IMR-90 (cell line): ENCODE measurements at regions not wholly inside any gene's neighbourhood (a gene's known extent, or its start where the extent isn't known, plus 50 kb on each side); places are given as distances from the start of the nearest gene placed in this dataset.

Experiments
- ATAC-seq: fragments of 200-7000 bp; cut with Tn5 transposase; 2 replicates; pipeline ENCODE4 v1.9.1; 2020; ENCODE audit warnings: low read depth, mild to moderate bottlenecking, moderate library complexity
- BruUV-seq: library from RNA; stranded (reverse); fragments of 400-500 nt; replicated peaks from 2 replicates; lab custom pipeline; 2021; lab: Mats Ljungman, UMichigan
- CTCF ChIA-PET: fragments of 300-600 bp; formaldehyde crosslinking; extraction: SDS; loops from one replicate; lab custom pipeline; 2021; ENCODE audit warnings: antibody characterized with exemption; lab: Yijun Ruan, JAX
- POLR2A ChIA-PET: fragments of 300-600 bp; sonication (Branson Sonifier 250); formaldehyde crosslinking; loops from one replicate; lab custom pipeline; 2022; ENCODE audit warnings: antibody characterized with exemption; ENCODE audit not compliant: unreplicated experiment; lab: Charles Lee
- DNase-seq: peaks from one replicate; pipeline ENCODE4 v3.0.0; 2013
- H2AFZ ChIP-seq: replicated peaks from 2 replicates; pipeline ENCODE3; 2013; ENCODE audit warnings: low read length, mild to moderate bottlenecking; ENCODE audit not compliant: poor library complexity
- H2AK5ac ChIP-seq: 2 replicates; pipeline ENCODE4 v1.6.1; 2013; ENCODE audit warnings: low read depth, low read length, inconsistent platforms
- H2AK9ac ChIP-seq: replicated peaks from 2 replicates; pipeline ENCODE3; 2013; ENCODE audit warnings: mild to moderate bottlenecking, low read depth, low read length, moderate library complexity; ENCODE audit not compliant: poor library complexity
- H2BK120ac ChIP-seq: 2 replicates; pipeline ENCODE4 v1.6.1; 2013; ENCODE audit warnings: low read depth, low read length, inconsistent platforms
- H2BK15ac ChIP-seq: 3 replicates; pipeline ENCODE4 v1.6.1; 2013; ENCODE audit warnings: low read depth, low read length, inconsistent platforms
- H2BK20ac ChIP-seq: 2 replicates; pipeline ENCODE4 v1.6.1; 2013; ENCODE audit warnings: low read depth, mild to moderate bottlenecking, inconsistent platforms, low read length, moderate library complexity
- H2BK5ac ChIP-seq: 2 replicates; pipeline ENCODE4 v1.6.1; 2013; ENCODE audit warnings: mild to moderate bottlenecking, low read depth, low read length, inconsistent platforms; ENCODE audit not compliant: poor library complexity, severe bottlenecking
- H3K14ac ChIP-seq: replicated peaks from 2 replicates; pipeline ENCODE4 v1.6.1; 2013; ENCODE audit warnings: low read depth, low read length, inconsistent platforms
- H3K18ac ChIP-seq: 2 replicates; pipeline ENCODE4 v1.6.1; 2013; ENCODE audit warnings: low read depth, low read length, control low read depth
- H3K23ac ChIP-seq: 2 replicates; pipeline ENCODE4 v1.6.1; 2013; ENCODE audit warnings: low read depth, low read length, inconsistent platforms
- H3K27ac ChIP-seq: 2 replicates; pipeline ENCODE4 v1.5.1; 2013; ENCODE audit warnings: mild to moderate bottlenecking, control low read depth, low read length; ENCODE audit not compliant: insufficient read depth
- H3K27me3 ChIP-seq: 2 replicates; pipeline ENCODE4 v1.6.1; 2013; ENCODE audit warnings: low read length; ENCODE audit not compliant: control insufficient read depth, insufficient read depth
- H3K36me3 ChIP-seq: 2 replicates; pipeline ENCODE4 v1.6.1; 2013; ENCODE audit warnings: low read length, mixed read lengths; ENCODE audit not compliant: control insufficient read depth, insufficient read depth
- H3K4ac ChIP-seq: 2 replicates; pipeline ENCODE4 v1.6.1; 2013; ENCODE audit warnings: low read depth, low read length, inconsistent platforms
- H3K4me1 ChIP-seq: 2 replicates; pipeline ENCODE4 v1.6.1; 2013; ENCODE audit warnings: low read length, mixed read lengths; ENCODE audit not compliant: control insufficient read depth, insufficient read depth
- H3K4me2 ChIP-seq: 2 replicates; pipeline ENCODE4 v1.6.1; 2013; ENCODE audit warnings: low read depth, mild to moderate bottlenecking, control low read depth, low read length, moderate library complexity
- H3K4me3 ChIP-seq: 2 replicates; pipeline ENCODE4 v1.5.1; 2013; ENCODE audit warnings: low read depth, mild to moderate bottlenecking, control low read depth, low read length, moderate library complexity; ENCODE audit not compliant: insufficient read depth
- H3K56ac ChIP-seq: 2 replicates; pipeline ENCODE4 v1.6.1; 2013; ENCODE audit warnings: low read length, inconsistent platforms; ENCODE audit not compliant: insufficient read depth; ENCODE audit errors: extremely low read depth
- H3K79me1 ChIP-seq, 2 experiments: 2 replicates each; pipeline ENCODE4 v1.6.1; 2013; ENCODE audit warnings: low read length in 2 of 2, inconsistent platforms in 1 of 2, low read depth in 1 of 2
- H3K9ac ChIP-seq: 2 replicates; pipeline ENCODE4 v1.6.1; 2013; ENCODE audit warnings: low read depth, low read length, control low read depth
- H3K9me1 ChIP-seq: 2 replicates; pipeline ENCODE4 v1.6.1; 2013; ENCODE audit warnings: low read length, inconsistent platforms; ENCODE audit not compliant: insufficient read depth
- H3K9me3 ChIP-seq: 2 replicates; pipeline ENCODE4 v1.6.1; 2013; ENCODE audit warnings: low read length; ENCODE audit not compliant: control insufficient read depth, insufficient read depth
- H4K20me1 ChIP-seq: 2 replicates; pipeline ENCODE4 v1.6.1; 2013; ENCODE audit warnings: low read length, inconsistent platforms; ENCODE audit not compliant: insufficient read depth
- H4K5ac ChIP-seq: 2 replicates; pipeline ENCODE4 v1.6.1; 2013; ENCODE audit warnings: mild to moderate bottlenecking, low read depth, low read length, control low read depth
- H4K8ac ChIP-seq, 2 experiments: 2 replicates each; pipeline ENCODE4 v1.6.1; 2013; ENCODE audit warnings: low read depth in 2 of 2, low read length in 2 of 2, control low read depth in 1 of 2, inconsistent platforms in 1 of 2
- H4K91ac ChIP-seq: 2 replicates; pipeline ENCODE4 v1.6.1; 2013; ENCODE audit warnings: low read depth, low read length, inconsistent platforms; ENCODE audit not compliant: insufficient read depth
- ELK1 ChIP-seq: fragments of 150-350 bp; IDR thresholded peaks from 2 replicates; pipeline ENCODE4 v1.6.1; 2016; ENCODE audit warnings: low read depth, mild to moderate bottlenecking, low read length, moderate library complexity, borderline replicate concordance
- FOS ChIP-seq: fragments of 150-350 bp; IDR thresholded peaks from 2 replicates; pipeline ENCODE4 v1.6.1; 2016; ENCODE audit warnings: low read depth, low read length
- MAFK ChIP-seq: IDR thresholded peaks from 2 replicates; pipeline ENCODE4 v1.6.1; 2012; ENCODE audit warnings: low read depth, low read length, improper control_type of control experiment
- WGBS, 2 experiments: methylation state at CpG; one replicate each; pipeline versions ENCODE4 v1.1.5 to v1.1.7; 2013; ENCODE audit warnings: missing lambda C conversion rate in 2 of 2; ENCODE audit not compliant: insufficient read length in 1 of 2; ENCODE audit errors: extremely low coverage in 2 of 2; 5-methylcytosine and 5-hydroxymethylcytosine counted together
- dilution Hi-C: fragments of 300-500 bp; cut with HindIII; formaldehyde crosslinking; loops from one replicate; pipeline ENCODE4 v1.14.3; 2018; ENCODE audit warnings: low sequenced_read_pairs; ENCODE audit not compliant: unreplicated experiment
- in situ Hi-C: fragments of 300-500 bp; cut with MboI; formaldehyde crosslinking; loops from 3 replicates; pipeline ENCODE4 v1.14.3; 2019; ENCODE audit warnings: low sequenced_read_pairs, inconsistent platforms, mixed read lengths
- intact Hi-C: fragments of 100-400 bp; cut with micrococcal nuclease; formaldehyde crosslinking; loops from 2 replicates; pipeline ENCODE4 v1.10.0; 2022

GRCh38 chr2:144607891-144608521 lies 88.1 kb upstream of the ZEB2 start:
- in situ Hi-C loops (no loop called here), dilution Hi-C loops (no loop called here), intact Hi-C loops (no loop called here)
- Histone ChIP-seq H4K5ac (no peak overlapping the region), H3K36me3 (no peaks in the 10 kb centered on the region), H3K27me3 (no peaks in the 10 kb centered on the region), H3K4me3 (no peak overlapping the region), H2AK5ac (no peak overlapping the region), H4K20me1 (no peaks in the 10 kb centered on the region), H2BK20ac (no peak overlapping the region), H2BK5ac (no peak overlapping the region), H2AFZ (no peak overlapping the region), H3K18ac (no peak overlapping the region), H2BK15ac (no peak overlapping the region), H3K4me2 (no peak overlapping the region; the same call in 1 of the 2 replicates), H3K4me1 (peaks cover 2% of the 10 kb centered on the region; the same call in 1 of the 2 replicates), H3K14ac (no peak overlapping the region), H3K79me1 (no peaks in the 10 kb centered on the region), H3K27ac (no peak overlapping the region; the same call in 1 of the 2 replicates), H3K9me3 (no peaks in the 10 kb centered on the region), H2BK120ac (no peak overlapping the region), H3K9me1 (no peaks in the 10 kb centered on the region), H3K4ac (no peak overlapping the region), H4K8ac (no peak overlapping the region), H2AK9ac (no peak overlapping the region), H3K23ac (no peak overlapping the region), H3K9ac (no peak overlapping the region), H3K56ac (no peak overlapping the region), H4K91ac (no peak overlapping the region)
- WGBS, 2 experiments, result 40% methylated on average over 1 of the region's 7 CpGs; no CpG with 5 or more reads in 1 of the 2 experiments
- DNase-seq (peak; percentile 75), ATAC-seq (peak; percentile 72)
- POLR2A ChIA-PET, result no interaction called here
- TF ChIP-seq MAFK, result peak; percentile 96
- TF ChIP-seq FOS, result no peak
- TF ChIP-seq ELK1, result no peak
- BruUV-seq, result no TSS peak
- CTCF ChIA-PET, result interaction anchor here (0.9 kb wide), 1 partner anchor 11 kb away, joined by 3 read pairs; no protein-coding TSS in a partner anchor
